ENCODE measurements at regions not wholly inside any gene's neighbourhood (a gene's known extent, or its start where the extent isn't known, plus 50 kb on each side); places are given as distances from the start of the nearest gene placed in this dataset.

- H3K27ac ChIP-seq (ENCODE audit: low read depth in 1 of 2, low read length in 2 of 2), result no peak overlapping the region
- no peaks in the 10 kb centered on the region for H3K9me3 ChIP-seq (ENCODE audit: control insufficient read depth in 4 of 4, low read length in 3 of 4)
- no peaks in the 10 kb centered on the region for H3K4me1 ChIP-seq (ENCODE audit: control insufficient read depth in 4 of 4, insufficient read depth in 4 of 4, low read length in 3 of 4)
- DNase-seq (ENCODE audit: low spot score), result no peak
- no peaks in the 10 kb centered on the region for H3K36me3 ChIP-seq (ENCODE audit: control insufficient read depth in 4 of 4, insufficient read depth in 3 of 4, low read depth in 1 of 4, low read length in 3 of 4)
- 71% methylated on average over 2 of the region's 2 CpGs for WGBS
- TF ChIP-seq FOXA2 (IDR thresholded peaks at IDR 0.05) (no peak), RXRA (IDR thresholded peaks at IDR 0.05) (no peak), HNF4G (IDR thresholded peaks at IDR 0.05) (no peak), HNF4A (conservative IDR thresholded peaks at IDR 0.05) (no peak)
- H3K9ac ChIP-seq (ENCODE audit: low read depth in 1 of 2, low read length in 2 of 2), result no peak overlapping the region
- no peak overlapping the region for H3K4me3 ChIP-seq (ENCODE audit: low read depth in 1 of 3, low read length in 3 of 3)
- no peaks in the 10 kb centered on the region for H3K27me3 ChIP-seq (ENCODE audit: control insufficient read depth in 4 of 4, insufficient read depth in 4 of 4, low read length in 3 of 4)
Measured at GRCh38 chr12:13350381-13350780, 153.9 kb downstream of the EMP1 start.

- Histone ChIP-seq H3K4me3 (ENCODE audit: low read depth in 1 of 3, low read length in 3 of 3) (no peak overlapping the region), H3K4me1 (ENCODE audit: control insufficient read depth in 4 of 4, insufficient read depth in 4 of 4, low read length in 3 of 4) (no peaks in the 10 kb centered on the region), H3K36me3 (ENCODE audit: control insufficient read depth in 4 of 4, insufficient read depth in 3 of 4, low read depth in 1 of 4, low read length in 3 of 4) (no peaks in the 10 kb centered on the region), H3K9ac (ENCODE audit: low read depth in 1 of 2, low read length in 2 of 2) (no peak overlapping the region), H3K27me3 (ENCODE audit: control insufficient read depth in 4 of 4, insufficient read depth in 4 of 4, low read length in 3 of 4) (peaks cover 0 to 5% (median 0%) of the 10 kb centered on the region in 4 donors), H3K27ac (ENCODE audit: low read depth in 1 of 2, low read length in 2 of 2) (no peak overlapping the region), H3K9me3 (ENCODE audit: control insufficient read depth in 4 of 4, low read length in 3 of 4) (no peaks in the 10 kb centered on the region)
- 91% methylated on average over 1 of the region's 1 CpG for WGBS
- DNase-seq (ENCODE audit: low spot score), result no peak
- TF ChIP-seq YY1 (IDR thresholded peaks at IDR 0.05) (no peak), JUND (IDR thresholded peaks at IDR 0.05) (no peak), RAD21 (IDR thresholded peaks at IDR 0.05) (no peak), SP1 (IDR thresholded peaks at IDR 0.05) (no peak), ATF3 (IDR thresholded peaks at IDR 0.05) (no peak), EGR1 (IDR thresholded peaks at IDR 0.05; ENCODE audit: low read depth in 2 of 2) (no peak), MAX (IDR thresholded peaks at IDR 0.05) (no peak), FOXA2 (IDR thresholded peaks at IDR 0.05) (no peak), HNF4G (IDR thresholded peaks at IDR 0.05) (no peak), REST (IDR thresholded peaks at IDR 0.05) (no peak), CTCF (IDR thresholded peaks at IDR 0.05; ENCODE audit: low read depth, low read length, missing input control) (no peak), HNF4A (conservative IDR thresholded peaks at IDR 0.05) (no peak), GABPA (IDR thresholded peaks at IDR 0.05 in 1 of 2, conservative IDR thresholded peaks at IDR 0.05 in 1 of 2) (no peak), NR2F2 (IDR thresholded peaks at IDR 0.05) (no peak), ZBTB33 (IDR thresholded peaks at IDR 0.05) (no peak), RXRA (IDR thresholded peaks at IDR 0.05) (no peak), TAF1 (conservative IDR thresholded peaks at IDR 0.05) (no peak), FOXA1 (IDR thresholded peaks at IDR 0.05) (no peak)
Measured at GRCh38 chr12:13348464-13348863, 151.9 kb downstream of the EMP1 start.

Measured in liver (tissue), 8 donors.